GM21825 (cell line): ENCODE measurements at regions not wholly inside any gene's neighbourhood (a gene's known extent, or its start where the extent isn't known, plus 50 kb on each side); places are given as distances from the start of the nearest gene placed in this dataset.

ENCODE experiments used
- ATAC-seq: cut with Tn5 transposase; IDR thresholded peaks from one replicate; pipeline ENCODE4 v1.9.1; 2021; ENCODE audit warnings: mild to moderate bottlenecking, moderate library complexity; ENCODE audit not compliant: unreplicated experiment

DNA sequence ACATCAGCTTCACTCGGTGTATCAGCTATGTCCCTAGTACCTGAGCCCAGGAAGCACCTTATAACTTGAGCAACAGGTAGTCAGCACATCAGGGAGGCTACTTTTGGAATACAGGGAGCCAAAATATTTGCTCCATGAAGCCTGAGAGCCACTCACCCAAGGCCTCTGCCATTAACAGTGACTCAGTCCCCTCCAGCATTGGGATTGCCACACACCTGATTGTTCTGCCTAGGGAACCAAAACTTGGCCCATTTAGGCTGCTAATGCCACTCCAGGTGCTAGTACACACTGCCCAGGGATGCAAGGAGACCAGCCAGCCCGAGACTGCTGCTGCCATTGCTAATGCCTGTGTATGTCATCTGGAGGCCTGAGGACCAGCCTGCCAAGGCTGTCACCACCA lies 773.6 kb upstream of the TENM4 start:
- ATAC-seq: no peak

DNA sequence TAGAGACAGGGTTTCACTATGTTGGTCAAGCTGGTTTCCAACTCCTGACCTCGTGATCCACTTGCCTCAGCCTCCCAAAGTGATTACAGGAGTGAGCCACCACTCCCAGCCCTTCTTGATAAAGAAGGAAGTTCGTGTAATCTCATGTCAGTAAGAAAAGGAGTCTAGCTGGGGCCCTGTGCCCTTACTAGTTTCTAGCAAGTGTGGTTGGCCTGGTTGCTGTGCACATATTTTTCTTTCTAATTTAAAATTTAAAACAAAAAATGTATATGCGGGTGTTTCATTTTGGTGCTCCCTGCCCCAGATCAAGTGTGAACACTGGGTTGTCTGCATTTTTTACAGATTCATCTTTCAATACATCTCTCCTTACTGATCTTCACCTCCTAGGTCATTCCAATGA lies 770.8 kb upstream of the TENM4 start:
- ATAC-seq: no peak

DNA sequence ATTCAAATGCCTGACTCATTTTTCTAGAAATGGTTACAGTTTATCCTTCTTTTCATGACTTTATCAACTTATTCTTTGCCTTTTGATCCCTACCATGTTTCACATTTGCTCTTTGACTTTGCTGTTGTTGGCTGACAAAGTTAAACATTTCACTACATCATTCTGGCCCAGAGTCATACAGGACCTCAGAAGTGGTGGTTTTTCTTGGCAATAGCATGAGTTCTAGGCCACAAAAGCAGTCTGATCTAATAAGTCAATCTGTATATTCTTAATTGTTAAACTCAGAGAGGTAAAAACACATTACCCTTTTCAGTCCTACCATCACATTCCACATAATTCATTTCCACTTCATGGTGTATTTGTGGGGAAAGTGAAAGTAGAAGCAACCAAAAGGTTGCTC lies 763.2 kb upstream of the TENM4 start:
- ATAC-seq: no peak

DNA sequence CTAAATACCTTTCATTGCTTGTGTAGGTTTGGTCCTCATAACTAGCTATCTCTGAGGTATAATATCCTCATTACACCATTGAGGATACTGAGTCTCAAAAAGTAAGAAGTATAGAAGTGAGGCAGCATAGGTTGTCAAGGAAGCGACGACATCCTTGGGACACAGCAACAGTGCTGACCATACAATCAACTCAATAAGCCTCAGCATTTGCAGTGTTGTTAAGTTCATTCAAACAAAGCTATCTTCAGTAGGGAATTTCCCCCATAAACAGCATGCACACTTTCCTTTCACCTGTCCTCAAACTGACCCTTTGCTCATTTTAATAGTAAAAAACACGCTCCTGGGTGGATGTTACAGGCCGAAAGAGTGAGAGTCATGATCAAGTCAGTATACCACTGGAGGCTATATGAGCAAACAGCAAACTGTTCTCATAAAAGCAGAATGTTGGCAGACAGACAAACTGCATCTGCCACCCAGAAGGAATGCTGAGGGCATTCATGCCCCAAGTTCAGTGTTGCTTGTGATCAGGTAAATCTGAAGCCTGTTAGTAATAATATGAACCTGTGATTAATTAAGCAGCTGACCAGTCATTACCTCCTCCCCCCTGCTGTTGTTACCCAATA lies 756.2 kb upstream of the TENM4 start:
- ATAC-seq: no peak

DNA sequence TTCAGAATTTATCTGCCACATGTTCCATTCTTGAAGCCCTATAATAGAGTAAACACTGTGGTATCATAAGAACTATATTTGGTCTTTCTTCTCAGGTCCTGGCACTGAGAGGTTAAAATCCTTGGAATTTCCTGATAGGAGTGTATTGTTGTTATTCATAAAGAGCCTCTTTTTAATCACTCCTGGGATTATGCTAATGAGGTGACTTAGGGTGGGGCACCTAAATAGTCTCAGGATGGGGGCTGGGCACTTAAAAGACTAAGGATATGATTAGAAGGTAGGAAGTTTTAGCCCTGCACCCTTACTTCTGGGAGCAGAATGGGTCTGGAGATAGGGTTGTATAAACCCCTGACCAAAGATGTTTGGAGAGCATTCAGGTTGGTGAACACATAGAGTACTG lies 755.2 kb upstream of the TENM4 start:
- ATAC-seq: no peak

DNA sequence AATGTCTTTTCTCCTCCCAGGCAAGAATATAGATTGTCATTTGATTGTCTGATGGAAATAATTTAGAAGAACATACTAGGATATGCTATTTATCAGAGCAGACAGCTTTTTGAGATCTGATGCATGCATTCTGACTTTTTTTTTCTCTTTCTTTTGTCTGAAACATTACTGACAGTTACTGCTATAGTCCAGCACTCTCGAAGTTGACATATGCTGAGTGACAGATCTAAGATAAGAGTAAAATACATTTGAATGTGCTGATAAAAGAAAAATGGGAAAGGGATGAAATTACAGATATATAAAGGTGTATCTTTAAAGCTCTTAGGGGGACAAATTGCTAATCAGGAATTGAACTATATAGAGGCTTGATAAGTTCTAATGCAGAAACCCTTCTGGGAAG lies 753.8 kb upstream of the TENM4 start:
- no peak for ATAC-seq

DNA sequence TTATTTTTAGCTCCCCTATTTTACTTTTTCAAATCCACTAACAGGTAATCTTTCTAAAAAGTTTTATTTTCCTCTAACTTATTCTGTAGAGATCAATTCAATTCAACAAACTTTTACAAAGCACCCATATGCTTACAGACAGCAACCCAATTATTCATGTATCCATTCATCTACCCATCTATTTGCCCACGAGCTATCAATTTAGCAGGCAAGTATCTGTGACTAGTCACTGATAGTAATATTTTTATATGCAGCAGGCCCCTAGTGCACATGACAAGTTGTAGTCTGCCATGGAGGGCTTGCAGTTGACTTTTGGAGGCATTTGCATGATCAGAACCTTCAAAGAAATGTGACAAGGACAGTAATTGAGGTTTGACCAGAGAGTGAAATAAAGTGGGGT lies 753.2 kb upstream of the TENM4 start:
- ATAC-seq: no peak

DNA sequence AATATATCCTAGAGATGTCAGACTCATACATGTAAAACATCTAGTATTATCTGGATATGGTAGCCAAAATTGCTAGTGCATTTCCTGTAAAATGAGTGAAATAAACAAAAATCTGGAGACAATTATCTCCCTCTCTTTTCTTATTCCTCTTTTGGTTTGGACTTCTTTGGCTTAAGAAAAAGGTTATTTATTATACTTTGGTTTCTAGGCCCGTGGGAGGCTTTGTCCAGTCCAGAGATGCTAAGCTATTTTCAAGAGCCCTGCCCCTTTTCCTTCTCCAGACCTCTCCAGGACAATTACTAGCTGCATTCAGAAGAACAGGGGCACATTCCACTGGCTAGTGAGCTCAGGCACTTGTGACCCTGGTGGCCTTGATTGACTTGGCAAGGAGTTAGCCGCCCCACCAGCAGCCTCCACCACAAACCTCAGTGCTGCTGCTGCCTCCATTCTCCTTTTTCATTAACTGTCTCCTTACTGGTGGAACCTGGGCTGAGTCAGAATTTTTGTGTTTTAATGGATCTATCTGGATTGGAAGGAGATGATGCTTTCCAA lies 747.3 kb upstream of the TENM4 start:
- ATAC-seq: no peak

DNA sequence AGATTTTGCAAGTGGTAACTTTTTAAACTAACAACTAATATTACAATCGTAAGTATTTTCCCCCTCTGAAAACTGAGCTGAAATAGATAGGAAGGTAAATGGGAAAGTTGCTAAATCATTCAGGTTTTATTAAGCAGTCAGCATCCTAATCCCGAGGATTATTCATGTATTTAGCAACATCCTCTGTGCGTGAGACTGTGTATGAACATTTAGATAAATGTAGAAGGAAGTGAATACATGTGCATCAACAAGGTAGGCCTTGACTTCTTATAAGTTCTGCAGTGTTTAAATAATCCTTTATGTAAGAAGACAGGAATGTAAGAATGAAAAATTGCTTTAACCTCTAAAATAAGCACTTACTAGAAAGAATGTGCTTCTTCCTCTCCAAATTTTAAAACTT lies 745.9 kb upstream of the TENM4 start:
- ATAC-seq: no peak

DNA sequence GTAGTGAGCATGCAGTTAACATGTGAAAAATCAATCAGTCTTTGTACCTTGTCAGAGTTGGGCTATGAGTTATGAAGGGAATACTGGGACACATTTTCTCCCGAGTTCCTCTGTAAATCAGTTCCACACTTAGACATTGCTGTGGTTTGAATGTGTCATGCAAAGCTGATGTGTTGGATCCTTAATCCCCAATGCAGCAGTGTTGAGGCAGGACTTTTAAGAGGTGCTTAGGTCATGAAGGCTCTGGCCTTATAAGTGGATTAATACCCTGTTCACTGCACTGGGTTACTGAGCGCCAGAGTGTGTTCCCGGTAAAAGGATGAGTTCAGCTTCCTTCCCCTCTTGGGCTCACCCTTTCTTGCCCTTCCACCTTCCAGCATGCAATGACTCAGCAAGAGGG lies 742.1 kb upstream of the TENM4 start:
- no peak for ATAC-seq

DNA sequence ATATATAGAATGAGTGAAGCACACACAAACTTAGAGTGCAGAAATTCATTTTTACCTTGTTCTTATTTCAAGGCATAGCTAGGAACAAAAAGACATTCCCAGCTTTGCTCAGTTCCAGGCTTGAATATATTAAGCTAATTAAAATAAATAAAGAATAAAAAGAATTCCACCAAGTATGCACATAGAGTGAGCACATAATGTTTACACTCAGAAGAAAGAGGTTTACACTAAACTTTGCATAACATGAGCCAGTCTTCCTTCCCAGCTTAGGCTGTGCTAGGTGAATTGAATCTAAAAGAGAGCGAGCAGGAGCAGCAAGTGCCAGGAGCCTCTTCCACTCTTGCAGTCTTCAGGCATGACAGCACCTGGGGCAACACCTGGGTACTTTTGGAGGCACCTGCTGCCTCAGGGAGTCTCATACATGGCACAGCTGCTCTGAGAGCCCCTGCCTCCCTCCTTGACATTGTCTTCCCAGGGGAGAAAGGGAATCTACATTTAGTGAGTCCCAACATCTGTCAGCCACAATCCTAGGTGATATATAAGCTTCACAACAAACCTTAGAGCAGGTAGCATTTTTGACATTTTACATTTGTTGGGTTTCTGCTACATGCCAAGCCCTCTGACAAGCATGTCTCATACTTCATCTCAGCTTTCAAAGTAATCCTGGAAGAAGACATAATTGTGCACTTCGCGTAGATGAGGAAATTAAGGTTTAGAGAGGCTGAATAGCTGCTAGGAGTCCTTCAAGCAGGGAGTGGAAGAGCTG lies 732.7 kb upstream of the TENM4 start:
- ATAC-seq: no peak

DNA sequence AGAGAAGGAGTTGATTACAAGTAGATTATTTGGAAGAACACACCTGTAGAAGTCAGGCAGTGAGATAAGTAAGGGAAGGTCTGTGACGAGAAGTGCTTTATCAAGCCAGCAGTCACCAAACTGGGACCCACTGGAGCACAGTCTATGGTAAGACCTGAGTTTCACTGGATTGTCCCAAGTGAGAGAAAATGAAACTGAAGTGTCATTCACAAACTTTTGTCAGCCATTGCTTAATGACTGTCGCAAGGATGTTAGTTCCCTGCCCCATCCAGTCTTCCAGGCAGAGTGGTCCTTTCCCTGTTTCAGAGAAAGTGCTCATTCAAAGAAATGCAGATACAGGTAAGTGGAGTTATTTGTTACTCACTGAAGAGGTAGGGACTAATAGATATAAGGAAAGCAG lies 728.0 kb upstream of the TENM4 start:
- no peak for ATAC-seq

DNA sequence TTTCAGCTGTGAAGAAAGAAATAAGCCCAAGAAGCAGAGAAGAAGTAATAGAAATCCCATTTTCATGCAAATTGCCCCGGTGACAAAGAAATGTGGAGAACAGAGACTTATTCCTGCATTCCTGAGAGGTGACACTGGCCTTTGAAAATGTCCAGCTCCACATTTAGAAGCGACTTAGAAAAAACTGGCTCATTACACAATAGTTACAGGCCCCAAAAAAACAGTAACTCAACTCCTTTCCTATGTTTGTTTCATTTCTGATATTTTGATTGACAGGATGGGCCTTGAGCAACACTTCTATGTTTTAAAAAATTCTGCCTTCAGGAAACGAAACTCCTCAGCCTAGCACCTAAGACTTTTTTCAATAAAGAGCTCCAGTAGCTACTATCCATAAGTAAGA lies 726.9 kb upstream of the TENM4 start:
- no peak for ATAC-seq

DNA sequence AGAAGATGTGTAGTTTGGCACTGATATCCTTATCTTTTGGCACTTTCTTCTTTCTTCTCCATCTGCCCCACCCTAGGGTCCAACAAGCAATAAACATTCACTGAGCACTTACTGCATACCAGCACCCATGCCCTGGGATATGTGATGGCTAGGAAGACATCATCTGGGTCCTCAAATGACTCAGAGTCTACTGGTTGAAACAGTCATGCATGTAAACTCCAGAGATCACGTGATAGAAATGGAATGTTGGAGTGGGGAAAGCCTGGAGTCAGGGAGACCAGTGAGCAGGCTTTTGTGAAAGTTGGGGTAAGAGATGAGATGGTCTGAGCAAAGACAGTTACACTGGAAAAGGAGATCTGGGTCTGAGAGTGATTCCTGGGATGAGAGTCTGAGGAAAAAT lies 724.9 kb upstream of the TENM4 start:
- ATAC-seq: no peak

DNA sequence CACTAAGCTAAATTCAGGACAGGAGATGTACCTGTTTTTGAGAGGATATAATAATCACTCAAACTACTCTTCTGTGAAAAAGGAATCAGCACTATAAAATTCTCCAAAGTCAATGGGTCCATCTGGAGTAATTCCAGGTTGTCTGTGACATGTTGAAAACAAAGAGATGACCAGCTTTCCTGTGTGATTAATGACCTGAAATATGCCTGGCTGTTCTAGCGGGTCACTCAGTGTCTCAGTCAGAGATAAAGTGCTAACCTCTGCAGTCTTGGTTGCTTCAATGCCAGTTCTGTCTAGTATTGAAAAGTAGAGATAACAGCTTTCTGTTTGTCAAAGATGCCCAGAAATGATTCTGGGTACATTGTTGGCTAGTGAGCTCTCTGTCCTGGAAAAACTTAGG lies 722.6 kb upstream of the TENM4 start:
- ATAC-seq: no peak

DNA sequence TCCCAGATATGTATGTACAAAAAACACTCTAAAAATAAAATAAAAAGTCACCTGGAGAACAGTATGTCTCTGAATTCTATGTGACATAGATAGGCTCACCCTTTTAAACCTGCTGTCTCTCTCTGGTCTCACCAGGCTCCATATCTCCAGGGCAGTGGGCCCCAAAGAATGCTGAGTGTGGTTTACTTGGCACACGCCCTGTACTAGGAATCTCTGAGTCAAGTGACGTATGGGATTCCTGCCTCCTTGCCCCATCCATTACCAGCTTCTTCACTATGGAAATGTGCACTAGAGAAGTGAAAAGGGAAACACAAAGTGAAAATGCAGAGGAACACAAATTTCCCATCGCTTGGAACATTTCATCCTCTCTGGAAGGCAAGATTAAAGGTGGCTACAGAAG lies 722.2 kb upstream of the TENM4 start:
- ATAC-seq: no peak

DNA sequence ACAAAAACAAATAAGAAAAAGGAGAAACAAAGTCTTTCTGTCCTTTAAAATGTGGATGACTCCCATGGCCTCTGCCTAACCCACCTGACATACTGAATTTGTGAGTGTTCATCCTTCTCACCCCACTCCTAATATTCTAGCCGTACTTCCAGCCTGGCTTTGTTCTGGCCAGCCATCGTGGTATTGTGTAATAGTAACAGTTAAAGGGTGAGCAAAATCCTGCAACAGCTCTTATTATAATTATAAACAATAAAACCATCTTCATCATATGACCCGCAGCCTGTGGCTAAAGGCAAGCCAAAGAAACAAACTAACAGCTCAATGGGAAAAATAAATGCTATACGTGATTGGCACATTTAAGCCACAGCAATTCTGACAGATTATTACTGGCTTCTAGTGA lies 721.6 kb upstream of the TENM4 start:
- no peak for ATAC-seq

DNA sequence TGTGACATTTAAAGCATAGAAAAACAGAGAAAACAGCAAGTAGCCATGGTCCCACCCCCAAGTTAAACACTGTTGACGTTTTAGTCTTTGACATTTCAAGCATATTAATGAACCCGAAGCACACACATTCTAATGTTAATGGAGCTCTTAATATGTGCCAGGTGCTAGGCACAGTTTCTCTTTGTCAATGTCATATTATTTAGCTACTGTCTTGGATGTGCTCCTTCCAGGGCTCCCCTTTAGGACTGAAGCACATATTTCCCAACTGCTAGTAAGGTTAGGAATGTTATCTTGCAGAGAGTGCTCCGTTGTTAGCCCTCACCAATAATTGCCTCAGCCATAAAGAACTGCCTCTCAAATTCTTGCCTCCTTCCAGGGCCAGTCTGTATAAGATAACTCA lies 716.6 kb upstream of the TENM4 start:
- no peak for ATAC-seq

DNA sequence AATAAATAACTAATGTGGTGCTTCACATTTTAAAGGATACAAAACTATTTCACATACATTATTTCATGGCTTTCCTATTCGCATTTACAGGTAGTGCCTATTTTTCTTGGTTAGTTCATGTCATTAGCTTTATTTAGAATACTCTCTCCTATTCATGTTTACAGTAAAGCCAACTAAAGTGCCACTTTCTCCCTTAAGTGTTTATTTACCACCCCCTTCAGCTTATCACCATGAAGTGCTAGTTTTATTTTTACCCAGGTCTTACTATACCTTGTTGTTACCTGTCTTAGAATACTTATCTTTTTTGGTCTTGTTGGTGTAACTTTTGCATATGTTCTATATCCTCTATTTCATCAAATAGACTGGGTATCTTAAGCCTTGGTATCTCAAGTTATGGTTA lies 715.2 kb upstream of the TENM4 start:
- no peak for ATAC-seq

DNA sequence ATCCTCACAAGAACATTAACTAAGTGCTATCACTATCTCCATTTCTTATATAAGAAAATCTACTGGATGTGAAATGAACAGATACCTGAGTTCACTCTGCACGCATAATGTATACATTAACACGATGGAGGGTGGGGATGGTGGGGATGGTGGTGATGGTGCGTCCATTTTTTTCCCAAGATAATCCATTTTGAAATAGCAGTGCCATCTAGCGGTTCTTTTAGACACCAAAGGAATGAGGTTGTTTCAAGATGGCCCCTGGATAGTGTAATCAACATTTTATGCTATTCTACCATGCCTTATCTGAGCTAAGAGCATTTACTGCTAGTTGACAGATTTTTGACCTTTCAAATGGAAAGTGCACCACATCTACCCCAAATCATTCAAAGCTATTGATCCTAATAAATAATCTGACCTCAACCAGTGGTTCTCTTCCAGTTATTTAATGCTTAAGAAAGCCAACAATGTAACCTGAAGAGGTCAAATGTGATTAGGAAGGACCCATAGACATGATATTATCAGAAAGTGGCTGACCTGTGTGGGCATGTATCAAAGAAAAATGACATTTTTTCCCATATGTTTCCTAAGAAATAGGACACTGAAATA lies 714.7 kb upstream of the TENM4 start:
- no peak for ATAC-seq

DNA sequence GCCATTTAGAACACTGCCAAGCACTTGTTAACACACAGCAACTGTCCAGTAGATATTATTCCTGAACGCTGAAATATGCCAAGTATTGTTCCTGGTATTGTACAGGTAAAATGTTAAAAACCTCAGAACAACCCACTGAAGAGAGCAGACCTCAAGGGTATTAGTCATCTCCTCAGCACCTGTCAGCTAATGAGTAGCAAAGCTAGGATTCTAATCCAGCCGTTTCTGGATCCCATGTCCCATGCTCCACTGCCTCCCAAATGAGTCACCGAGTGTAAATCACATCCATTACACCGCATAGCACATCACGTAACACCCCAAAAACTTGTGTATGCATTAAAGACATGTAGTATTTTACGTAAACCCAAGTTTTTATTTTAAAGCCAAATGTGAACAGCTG lies 705.4 kb upstream of the TENM4 start:
- ATAC-seq: no peak

DNA sequence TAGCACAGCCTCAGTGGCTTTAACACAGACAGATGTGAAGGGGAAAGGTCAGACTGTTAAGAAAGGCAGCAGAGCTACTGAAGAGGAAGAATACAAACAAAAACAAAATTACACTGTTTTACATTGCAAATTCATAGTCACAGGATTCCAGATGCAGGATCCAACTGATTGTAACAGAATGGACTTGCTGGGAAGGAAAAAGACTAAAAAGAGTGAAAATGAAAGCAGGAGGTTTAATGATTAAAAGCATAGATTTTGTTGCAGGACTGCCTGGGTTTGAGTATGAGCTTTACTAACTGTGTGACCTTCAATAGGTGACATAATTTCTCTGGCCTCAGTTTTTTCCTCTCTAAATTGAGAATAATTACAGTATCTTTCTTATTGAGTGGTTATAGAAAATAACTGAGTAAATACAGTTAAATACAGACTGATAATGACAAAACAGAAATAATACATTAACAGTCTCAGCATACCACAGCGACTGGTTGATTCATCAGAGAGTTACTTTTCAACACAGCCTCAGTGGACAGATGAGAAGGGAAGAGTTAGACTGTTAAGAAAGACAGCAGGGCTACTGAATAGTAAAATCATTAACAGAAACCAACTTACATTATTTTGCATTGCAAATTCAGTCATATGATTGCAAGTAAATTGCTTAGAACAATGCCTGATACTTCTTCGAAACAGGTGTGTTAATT lies 704.2 kb upstream of the TENM4 start:
- no peak for ATAC-seq
